Fibroblast of skin of abdomen (primary cell): ENCODE measurements at regions not wholly inside any gene's neighbourhood (a gene's known extent, or its start where the extent isn't known, plus 50 kb on each side); places are given as distances from the start of the nearest gene placed in this dataset.

Experiments
- DNase-seq: peaks from one replicate; pipeline ENCODE4 v3.0.0-alpha.2; 2013

- peak; percentile 95 for DNase-seq
These were observed 61.2 kb downstream of the KLF6 start for GRCh38 chr10:3723766-3724165.

GRCh38 chr10:3720228-3721019 is 64.6 kb downstream of the KLF6 start:
- peak; percentile 64 for DNase-seq

GRCh38 chr10:3719024-3719843 is 65.8 kb downstream of the KLF6 start:
- no peak for DNase-seq

- DNase-seq, result no peak
These were observed 68.9 kb downstream of the KLF6 start for GRCh38 chr10:3716093-3716492.

- DNase-seq, result no peak
These were observed 70.0 kb downstream of the KLF6 start for GRCh38 chr10:3714967-3715366.

GRCh38 chr10:3714531-3714930 is 70.5 kb downstream of the KLF6 start:
- DNase-seq, result no peak

- DNase-seq, result no peak
These were observed 72.3 kb downstream of the KLF6 start for GRCh38 chr10:3712707-3713106.

GRCh38 chr10:3711918-3712317 is 73.1 kb downstream of the KLF6 start:
- no peak for DNase-seq

GRCh38 chr10:3710764-3711163 is 74.2 kb downstream of the KLF6 start:
- no peak for DNase-seq

- no peak for DNase-seq
These were observed 75.5 kb downstream of the KLF6 start for GRCh38 chr10:3709456-3710060.

- peak; percentile 27 for DNase-seq
These were observed 76.2 kb downstream of the KLF6 start for GRCh38 chr10:3708852-3709251.

GRCh38 chr10:3704565-3705325 is 80.3 kb downstream of the KLF6 start:
- DNase-seq, result no peak

GRCh38 chr10:3702569-3702968 is 82.4 kb downstream of the KLF6 start:
- DNase-seq, result no peak

GRCh38 chr10:3702056-3702546 is 82.9 kb downstream of the KLF6 start:
- DNase-seq, result no peak

GRCh38 chr10:3701491-3701890 is 83.5 kb downstream of the KLF6 start:
- no peak for DNase-seq

GRCh38 chr10:3700531-3701076 is 84.4 kb downstream of the KLF6 start:
- peak; percentile 54 for DNase-seq

GRCh38 chr10:3699916-3700315 is 85.1 kb downstream of the KLF6 start:
- peak; percentile 31 for DNase-seq

- DNase-seq, result no peak
These were observed 86.7 kb downstream of the KLF6 start for GRCh38 chr10:3698312-3698711.

GRCh38 chr10:3693698-3694080 is 91.3 kb downstream of the KLF6 start:
- DNase-seq, result no peak

GRCh38 chr10:3693022-3693697 is 91.8 kb downstream of the KLF6 start:
- DNase-seq, result no peak

GRCh38 chr10:3692387-3692999 is 92.5 kb downstream of the KLF6 start:
- no peak for DNase-seq
